Lower leg skin (tissue), 3 donors: ENCODE measurements at regions not wholly inside any gene's neighbourhood (a gene's known extent, or its start where the extent isn't known, plus 50 kb on each side); places are given as distances from the start of the nearest gene placed in this dataset.

ENCODE experiments used
- POLR2A ChIP-seq, 2 donors: fragments of 450-650 bp; IDR thresholded peaks; one replicate each; pipeline ENCODE4 v1.6.1; 2016 to 2017; ENCODE audit warnings: antibody characterized with exemption in 2 of 2, mild to moderate bottlenecking in 1 of 2, moderate library complexity in 1 of 2
- TF ChIP-seq, protein P1 (sequence below), 3 donors: fragments of 450-650 bp; IDR thresholded peaks; one replicate each; pipeline ENCODE4 v1.5.1; 2016; ENCODE audit warnings: antibody characterized with exemption in 3 of 3, mild to moderate bottlenecking in 3 of 3, moderate library complexity in 2 of 3

DNA sequence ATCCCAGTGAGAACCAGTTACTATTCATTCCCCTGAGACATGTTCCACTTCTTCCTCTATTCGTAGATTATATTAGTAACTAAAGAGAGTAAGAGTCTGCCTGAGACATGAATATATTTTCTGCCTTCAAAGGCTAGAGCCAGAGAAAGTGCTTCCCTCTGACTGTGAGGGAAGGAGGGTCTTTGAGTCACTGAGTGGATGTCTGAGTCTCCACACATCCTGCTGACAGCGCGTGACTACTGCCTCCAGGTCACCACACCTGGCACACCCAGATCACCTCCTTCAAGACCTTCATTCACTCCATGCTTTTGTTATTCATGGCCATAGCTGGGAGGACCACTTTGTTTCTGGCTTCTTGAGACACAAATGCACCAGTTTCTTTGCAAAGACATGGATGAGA lies 135.6 kb downstream of the SOX2 start:
- TF ChIP-seq, protein P1, sequence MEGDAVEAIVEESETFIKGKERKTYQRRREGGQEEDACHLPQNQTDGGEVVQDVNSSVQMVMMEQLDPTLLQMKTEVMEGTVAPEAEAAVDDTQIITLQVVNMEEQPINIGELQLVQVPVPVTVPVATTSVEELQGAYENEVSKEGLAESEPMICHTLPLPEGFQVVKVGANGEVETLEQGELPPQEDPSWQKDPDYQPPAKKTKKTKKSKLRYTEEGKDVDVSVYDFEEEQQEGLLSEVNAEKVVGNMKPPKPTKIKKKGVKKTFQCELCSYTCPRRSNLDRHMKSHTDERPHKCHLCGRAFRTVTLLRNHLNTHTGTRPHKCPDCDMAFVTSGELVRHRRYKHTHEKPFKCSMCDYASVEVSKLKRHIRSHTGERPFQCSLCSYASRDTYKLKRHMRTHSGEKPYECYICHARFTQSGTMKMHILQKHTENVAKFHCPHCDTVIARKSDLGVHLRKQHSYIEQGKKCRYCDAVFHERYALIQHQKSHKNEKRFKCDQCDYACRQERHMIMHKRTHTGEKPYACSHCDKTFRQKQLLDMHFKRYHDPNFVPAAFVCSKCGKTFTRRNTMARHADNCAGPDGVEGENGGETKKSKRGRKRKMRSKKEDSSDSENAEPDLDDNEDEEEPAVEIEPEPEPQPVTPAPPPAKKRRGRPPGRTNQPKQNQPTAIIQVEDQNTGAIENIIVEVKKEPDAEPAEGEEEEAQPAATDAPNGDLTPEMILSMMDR (IDR thresholded peaks at IDR 0.05), result no peak
- TF ChIP-seq POLR2A (IDR thresholded peaks at IDR 0.05), result no peak
